ENCODE measurements at regions not wholly inside any gene's neighbourhood (a gene's known extent, or its start where the extent isn't known, plus 50 kb on each side); places are given as distances from the start of the nearest gene placed in this dataset.

DNA sequence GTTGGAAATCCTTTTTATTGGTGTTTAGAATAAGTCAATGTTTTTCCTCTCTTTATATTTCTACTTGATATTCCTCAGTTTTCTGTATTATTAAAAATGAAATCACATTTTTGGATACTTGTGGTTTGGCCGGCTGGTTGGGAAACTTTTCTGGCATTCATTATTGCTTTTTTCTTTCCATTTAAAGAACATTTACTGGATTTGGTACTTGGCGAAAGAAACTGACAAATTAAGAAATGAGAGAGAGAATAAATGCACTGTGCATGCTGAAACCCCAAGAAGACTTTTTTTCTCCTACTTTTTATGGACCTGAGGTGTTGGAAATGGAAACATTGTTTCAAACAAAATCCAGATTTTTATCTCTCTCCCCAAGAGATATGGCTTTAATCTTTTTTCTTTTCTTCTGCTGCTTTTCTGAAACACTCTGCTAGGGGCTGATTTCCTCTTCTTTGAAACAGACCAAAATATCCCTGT is 128.4 kb downstream of the SNX18 start:
- no peak for DNase-seq (ENCODE audit: low read depth)

DNA sequence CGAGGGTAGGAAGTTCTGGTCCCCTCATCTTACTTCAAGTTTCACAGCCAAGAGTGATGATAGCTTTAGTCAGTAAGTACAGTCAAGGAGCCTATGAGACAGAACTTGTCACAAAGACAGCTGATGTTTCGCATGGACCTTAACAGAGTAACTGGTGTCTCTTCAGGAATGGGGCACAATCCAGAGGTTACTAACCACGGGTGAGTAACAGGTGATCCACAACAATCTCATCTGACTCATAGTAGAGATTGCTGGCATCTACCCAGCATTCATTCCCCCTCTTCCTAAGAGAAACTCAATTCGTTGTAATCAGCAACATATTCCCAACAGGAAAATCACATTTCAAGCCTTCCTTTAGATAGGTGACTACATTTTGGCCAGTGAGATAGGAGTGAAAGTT is 126.7 kb downstream of the SNX18 start:
- no peak for DNase-seq (ENCODE audit: low read depth)

GRCh38 chr5:54643685-54644106 is 126.1 kb downstream of the SNX18 start:
- DNase-seq (ENCODE audit: low read depth): peak; percentile 85

DNA sequence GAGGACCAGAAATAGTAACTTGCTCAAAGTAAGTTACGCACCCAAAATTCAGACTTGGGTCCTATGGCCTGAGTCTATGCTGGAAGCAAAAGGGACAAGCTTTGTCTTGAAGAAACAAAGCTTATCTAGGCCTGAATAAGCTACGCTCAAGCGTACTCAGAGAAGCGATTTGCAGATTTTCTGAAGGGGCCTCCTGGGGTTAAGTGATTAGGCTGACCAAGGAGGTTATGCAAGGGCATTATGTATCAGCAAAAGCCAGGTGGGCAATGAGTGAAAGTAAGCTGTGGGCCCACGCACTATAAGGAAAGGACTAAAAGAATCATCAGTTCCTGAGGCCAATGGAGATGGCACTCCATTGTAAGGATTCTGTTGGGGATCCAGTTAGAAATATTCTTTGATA is 122.1 kb downstream of the SNX18 start:
- DNase-seq (ENCODE audit: low read depth): no peak

DNA sequence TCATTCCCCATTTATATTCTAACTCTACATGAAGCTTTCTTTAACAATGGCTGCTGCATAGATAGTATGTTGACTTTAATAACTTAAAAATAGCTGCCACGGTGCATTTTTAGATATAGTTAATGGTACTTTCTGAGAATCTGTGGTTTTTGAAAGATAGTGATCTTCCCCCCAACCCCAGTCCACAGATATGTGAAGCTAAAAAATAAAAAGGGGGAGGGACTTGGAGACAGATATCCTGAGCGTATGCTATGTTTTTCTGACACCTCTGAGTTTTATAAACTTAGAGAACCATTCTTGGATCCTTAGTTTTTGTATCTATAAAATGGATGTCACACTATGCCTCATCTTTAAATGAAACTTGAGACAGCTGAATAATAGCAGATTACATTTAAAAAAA is 120.5 kb downstream of the SNX18 start:
- no peak for DNase-seq (ENCODE audit: low read depth)

DNA sequence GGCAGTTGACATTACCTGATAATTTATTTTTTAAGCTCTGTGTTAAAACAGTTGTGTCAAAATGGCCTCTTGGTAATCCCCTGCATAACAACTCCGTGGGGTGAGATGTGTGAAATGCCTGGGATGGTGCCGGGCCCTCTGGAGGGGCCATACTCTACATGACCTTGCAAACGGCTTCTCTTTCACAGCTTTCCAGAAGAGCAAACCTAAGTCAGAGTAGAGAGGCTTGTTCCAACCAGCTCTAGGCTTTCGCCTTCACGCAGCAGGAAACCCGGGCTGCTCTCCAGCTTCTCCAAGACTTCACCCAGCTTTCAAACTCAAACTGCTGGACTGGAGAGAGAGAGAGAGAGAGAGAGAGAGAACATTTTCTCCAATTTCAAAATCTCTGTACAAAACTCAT is 120.1 kb downstream of the SNX18 start:
- DNase-seq (ENCODE audit: low read depth): no peak

DNA sequence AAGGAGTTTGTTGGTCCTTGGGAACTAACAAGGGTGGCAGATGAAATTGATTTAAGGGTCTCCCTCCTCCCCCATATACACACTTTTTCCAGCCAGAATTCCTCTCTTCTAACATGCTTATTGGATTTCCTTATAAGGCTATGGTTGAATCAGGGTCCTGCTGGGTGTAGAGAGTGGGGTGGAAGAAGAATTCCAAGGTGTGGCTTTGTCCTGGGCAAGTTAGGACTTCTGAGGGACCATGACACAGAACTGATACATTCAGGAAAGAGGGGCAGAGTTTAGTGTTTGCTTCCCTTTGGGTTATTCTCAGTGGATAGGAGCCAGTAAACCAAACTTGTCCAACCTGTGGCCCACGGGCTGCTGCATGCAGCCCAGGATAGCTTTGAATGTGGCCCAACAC is 116.5 kb downstream of the SNX18 start:
- no peak for DNase-seq (ENCODE audit: low read depth)

DNA sequence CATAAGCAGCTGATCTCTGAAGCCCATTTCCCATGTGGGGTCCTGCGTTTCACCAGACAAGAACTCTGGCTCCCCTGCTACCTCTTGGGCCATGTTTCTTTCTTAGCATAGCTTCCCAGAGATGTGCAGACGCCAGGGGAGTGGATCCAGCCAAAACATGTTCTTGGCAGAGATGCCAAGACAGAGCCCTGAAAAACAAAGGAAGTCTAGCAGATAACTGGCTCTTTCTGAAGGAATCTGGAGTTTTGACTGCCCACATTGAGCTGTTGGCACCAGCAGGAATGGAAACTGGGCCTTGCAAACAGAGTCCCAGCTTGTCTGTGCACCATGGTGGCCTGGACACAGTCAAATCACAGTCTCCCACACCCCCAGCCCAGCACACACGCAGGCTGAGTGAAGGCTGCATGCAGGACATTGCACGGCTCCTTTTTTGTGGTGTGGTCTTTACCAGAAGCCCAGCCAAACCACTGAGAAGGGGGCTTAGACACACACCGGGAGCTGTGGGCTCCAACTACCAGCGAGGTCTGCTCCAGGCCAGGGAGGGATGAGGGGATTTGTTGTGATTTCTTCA is 114.7 kb downstream of the SNX18 start:
- DNase-seq (ENCODE audit: low read depth): no peak

- no peak for DNase-seq (ENCODE audit: low read depth)
These were observed 113.3 kb downstream of the SNX18 start for GRCh38 chr5:54630738-54631359.

DNA sequence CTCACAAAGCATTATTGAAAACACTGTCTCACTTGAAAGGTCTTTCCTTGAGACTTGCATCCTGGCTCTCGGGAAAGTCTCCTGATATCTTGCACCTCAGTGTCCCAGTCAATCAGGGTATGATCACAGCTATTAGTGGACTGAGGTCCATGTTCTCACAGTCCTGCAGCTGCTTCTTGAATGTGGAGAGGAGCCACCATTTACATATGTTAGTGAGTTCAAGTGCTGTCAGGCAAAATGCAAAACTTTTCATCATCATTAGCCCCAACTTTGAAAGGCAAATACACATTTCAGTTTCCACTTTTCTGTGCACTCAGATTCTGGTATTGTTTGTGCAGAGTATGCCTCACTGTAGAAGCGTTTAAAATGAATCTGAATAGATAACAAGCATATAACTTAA is 111.6 kb downstream of the SNX18 start:
- DNase-seq (ENCODE audit: low read depth): no peak

DNA sequence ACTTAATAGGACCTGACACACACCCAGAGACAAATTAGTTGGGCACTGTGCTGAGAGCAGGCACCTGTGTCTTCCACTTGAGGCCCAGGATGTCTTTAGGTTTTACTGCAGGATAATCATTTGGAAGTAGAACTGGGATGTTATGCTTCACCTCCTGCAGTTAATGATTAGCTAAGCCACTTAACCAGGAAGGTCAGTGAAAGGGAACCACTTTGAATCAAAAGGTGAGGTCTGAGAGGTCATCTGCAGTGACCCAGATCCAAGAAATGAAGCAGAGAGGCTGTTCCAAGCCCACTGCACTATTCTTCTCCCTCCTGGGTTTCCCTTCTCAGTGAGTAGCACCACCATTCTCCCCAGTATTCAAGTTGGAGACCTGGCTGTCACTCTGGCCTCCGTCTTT is 110.5 kb downstream of the SNX18 start:
- DNase-seq (ENCODE audit: low read depth): no peak

DNA sequence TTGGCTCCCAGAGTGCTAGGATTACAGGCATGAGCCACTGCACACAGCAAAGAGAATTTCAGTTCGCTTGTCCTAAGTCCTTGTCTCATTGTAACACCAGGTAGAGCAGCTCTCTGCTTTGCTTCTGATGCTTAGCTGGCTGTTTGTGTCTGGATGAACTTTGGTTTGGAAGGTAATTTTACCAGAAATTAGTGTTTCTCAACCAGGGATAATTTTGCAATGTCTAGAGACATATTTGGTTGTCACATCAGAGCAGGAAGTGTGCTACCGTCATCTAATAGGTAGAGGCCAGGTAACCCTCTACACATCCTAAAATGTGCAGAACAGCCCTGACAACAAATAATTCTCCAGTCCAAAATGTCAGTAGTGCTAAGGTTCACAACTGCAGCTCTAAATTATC is 108.8 kb downstream of the SNX18 start:
- no peak for DNase-seq (ENCODE audit: low read depth)

- peak; percentile 44 for DNase-seq (ENCODE audit: low read depth)
These were observed 107.4 kb downstream of the SNX18 start for GRCh38 chr5:54624805-54625568.

- no peak for DNase-seq (ENCODE audit: low read depth)
These were observed 104.2 kb downstream of the SNX18 start for GRCh38 chr5:54621709-54622108.

DNA sequence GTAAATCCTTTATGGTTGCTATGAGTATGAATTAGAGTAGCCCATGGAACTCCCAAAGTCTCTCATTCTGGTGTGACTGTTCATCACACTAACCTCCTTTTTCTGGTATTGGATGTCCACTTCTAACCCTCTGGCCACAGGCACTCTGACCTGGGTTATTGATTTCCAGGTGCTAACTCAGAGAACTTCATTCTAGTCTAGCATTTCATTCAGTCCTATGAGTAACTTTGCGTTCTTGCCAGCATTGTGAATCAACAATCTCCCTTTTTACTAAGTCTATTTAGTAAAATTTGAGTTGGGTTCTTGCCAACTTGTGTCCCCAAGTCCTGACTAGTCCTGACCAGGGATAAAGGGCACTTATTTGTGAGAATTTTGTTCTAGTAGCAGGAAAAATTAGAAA is 103.5 kb downstream of the SNX18 start:
- DNase-seq (ENCODE audit: low read depth): no peak

GRCh38 chr5:54620141-54620933 is 102.8 kb downstream of the SNX18 start:
- no peak for DNase-seq (ENCODE audit: low read depth)

DNA sequence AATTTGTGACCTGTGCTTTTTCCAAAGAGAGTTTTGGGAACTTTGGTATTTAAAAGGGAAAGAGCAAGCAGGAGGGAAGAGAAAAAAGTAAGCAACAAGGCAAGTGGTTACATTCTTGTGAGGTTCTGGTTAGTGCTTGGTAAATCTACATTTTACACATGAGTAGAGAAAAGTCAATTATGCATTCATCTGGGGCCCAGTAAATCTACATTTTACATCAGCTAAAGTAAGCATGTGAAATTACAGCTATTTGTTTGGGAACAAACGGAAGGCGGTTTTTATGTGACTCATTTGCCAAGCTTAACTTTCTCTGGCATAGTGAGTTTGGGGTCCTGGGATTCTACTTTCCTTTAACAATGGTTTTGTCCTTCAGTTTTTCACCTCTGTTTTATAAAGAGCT is 102.2 kb downstream of the SNX18 start:
- no peak for DNase-seq (ENCODE audit: low read depth)

- DNase-seq (ENCODE audit: low read depth): no peak
These were observed 99.1 kb downstream of the SNX18 start for GRCh38 chr5:54616518-54617220.

- DNase-seq (ENCODE audit: low read depth): peak; percentile 57
These were observed 98.5 kb downstream of the SNX18 start for GRCh38 chr5:54616031-54616430.

DNA sequence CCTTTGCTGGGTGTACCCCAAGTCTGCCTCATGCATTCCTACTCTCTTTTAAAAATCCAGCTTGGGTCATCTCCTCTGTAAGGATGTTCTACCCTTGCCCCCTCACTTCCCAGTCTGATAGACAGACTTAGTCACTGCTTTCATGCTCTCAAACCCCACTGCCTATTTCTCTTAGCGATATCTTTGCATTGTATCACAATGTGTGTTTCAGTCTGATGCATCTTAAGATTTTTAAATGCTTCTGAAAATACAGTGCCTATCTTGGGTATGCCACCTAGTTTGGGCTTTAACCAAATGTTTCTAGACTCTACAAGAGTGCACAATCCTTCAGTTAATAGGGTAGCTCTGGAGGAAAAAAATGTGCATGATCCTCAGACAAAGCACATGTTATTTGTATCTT is 97.8 kb downstream of the SNX18 start:
- DNase-seq (ENCODE audit: low read depth): no peak

DNA sequence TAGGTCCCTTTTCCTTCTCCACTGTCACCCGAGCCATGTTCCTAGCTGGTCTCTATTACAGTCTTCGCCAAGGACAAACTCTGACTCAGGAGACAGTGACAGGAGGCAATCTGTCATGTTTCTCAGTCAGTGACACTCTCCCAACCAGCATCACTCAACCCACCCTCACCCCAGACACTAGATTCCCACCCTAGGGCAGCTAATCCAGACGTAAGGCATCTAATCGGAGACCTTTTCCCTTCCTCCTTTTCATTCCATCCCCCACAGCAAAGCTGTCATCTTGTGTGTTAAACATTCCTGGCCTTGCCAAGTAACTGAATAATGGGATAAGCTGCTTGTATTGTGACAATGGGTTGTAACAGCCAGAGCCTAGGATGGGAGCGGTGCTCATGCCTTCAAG is 95.2 kb downstream of the SNX18 start:
- no peak for DNase-seq (ENCODE audit: low read depth)

Measured in GM04504 (cell line).